Suprapubic skin (tissue), 4 donors: ENCODE measurements at regions not wholly inside any gene's neighbourhood (a gene's known extent, or its start where the extent isn't known, plus 50 kb on each side); places are given as distances from the start of the nearest gene placed in this dataset.

Experiments
- DNase-seq, 2 donors: peaks; one replicate each; pipeline ENCODE4 v3.0.0-alpha.2; 2019; ENCODE audit warnings: low spot score in 2 of 2
- H3K27ac ChIP-seq: fragments of 200-600 bp; sonication (generic); one replicate; pipeline ENCODE4 v1.5.1; 2019
- H3K27me3 ChIP-seq: fragments of 200-600 bp; sonication (generic); one replicate; pipeline ENCODE4 v1.5.1; 2019
- H3K36me3 ChIP-seq: fragments of 200-600 bp; sonication (generic); one replicate; pipeline ENCODE4 v1.5.1; 2019
- H3K4me1 ChIP-seq: fragments of 200-600 bp; sonication (generic); one replicate; pipeline ENCODE4 v1.5.1; 2019
- H3K4me3 ChIP-seq: fragments of 200-600 bp; sonication (generic); one replicate; pipeline ENCODE4 v1.5.1; 2019; ENCODE audit warnings: mild to moderate bottlenecking
- H3K9me3 ChIP-seq: fragments of 200-600 bp; sonication (generic); one replicate; pipeline ENCODE4 v1.5.1; 2019
- CTCF ChIP-seq, 2 donors: fragments of 200-600 bp in 1 of 2; fragments of 450-650 bp in 1 of 2; sonication (generic) in 1 of 2; IDR thresholded peaks; one replicate each; pipeline ENCODE4 v1.5.1; 2016 to 2019; ENCODE audit warnings: antibody characterized with exemption in 2 of 2, mild to moderate bottlenecking in 1 of 2, moderate library complexity in 1 of 2
- EP300 ChIP-seq: sonication (generic); formaldehyde crosslinking; IDR thresholded peaks from one replicate; pipeline ENCODE4 v1.6.1; 2017; ENCODE audit warnings: antibody characterized with exemption
- POLR2A ChIP-seq, 2 donors: fragments of 450-650 bp; IDR thresholded peaks; one replicate each; pipeline ENCODE4 v1.6.1; 2017; ENCODE audit warnings: antibody characterized with exemption in 2 of 2, mild to moderate bottlenecking in 2 of 2, moderate library complexity in 2 of 2
- POLR2AphosphoS5 ChIP-seq, 3 donors: sonication (generic); formaldehyde crosslinking; IDR thresholded peaks; one replicate each; pipeline ENCODE4 v1.6.1; 2017; ENCODE audit warnings: antibody characterized with exemption in 3 of 3
- WGBS: methylation state at CpG from one replicate; pipeline ENCODE4 v1.1.5; 2018; 5-methylcytosine and 5-hydroxymethylcytosine counted together

DNA sequence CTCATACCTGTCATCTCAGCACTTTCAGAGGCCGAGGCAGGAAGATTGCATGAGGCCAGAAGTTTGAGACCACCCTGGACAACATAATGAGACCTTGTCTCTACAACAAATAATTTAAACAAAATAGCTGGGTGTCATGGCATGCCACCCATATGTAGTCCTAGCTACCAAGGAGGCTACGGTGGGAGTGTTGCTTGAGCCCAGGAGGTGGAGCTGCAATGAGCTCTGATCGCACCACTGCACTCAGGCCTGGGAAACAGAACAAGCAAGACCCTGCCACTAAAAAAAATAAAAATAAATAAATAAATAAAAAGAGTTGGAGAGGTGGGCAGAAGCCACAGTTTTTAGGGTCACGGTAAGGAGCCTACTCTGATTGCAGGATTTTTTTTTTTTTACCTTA, 136.0 kb downstream of the TANC2 start:
- Histone ChIP-seq H3K36me3 (no peaks in the 10 kb centered on the region), H3K27ac (no peak overlapping the region), H3K4me1 (no peaks in the 10 kb centered on the region), H3K27me3 (no peaks in the 10 kb centered on the region), H3K9me3 (no peaks in the 10 kb centered on the region), H3K4me3 (no peak overlapping the region)
- WGBS: 97% methylated on average over 4 of the region's 4 CpGs
- no peak for DNase-seq
- TF ChIP-seq POLR2A (IDR thresholded peaks at IDR 0.05) (no peak), CTCF (IDR thresholded peaks at IDR 0.05) (no peak), EP300 (no peak), POLR2AphosphoS5 (IDR thresholded peaks at IDR 0.05) (no peak)

DNA sequence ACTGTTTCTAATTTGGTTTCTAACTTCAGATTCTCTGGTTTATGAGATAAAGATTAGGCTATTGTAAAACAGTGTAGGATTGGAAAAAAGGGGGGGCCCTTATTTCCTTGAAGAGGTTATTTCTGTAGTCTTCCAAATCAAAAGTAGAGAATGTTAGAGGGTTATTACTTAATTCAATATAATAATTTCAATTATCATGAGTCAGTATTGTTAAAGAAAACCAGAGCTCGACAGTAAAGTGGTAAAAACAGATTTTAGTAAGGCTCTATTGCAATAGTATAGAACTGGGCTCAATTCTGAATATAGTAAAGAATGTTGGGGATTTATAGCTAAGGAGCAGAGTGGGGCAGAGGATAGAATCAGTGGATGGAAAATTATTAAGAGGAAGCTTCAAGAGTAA, 140.0 kb downstream of the TANC2 start:
- 97% methylated on average over 1 of the region's 1 CpG for WGBS

GRCh38 chr17:63109661-63110060, 143.6 kb downstream of the TANC2 start:
- no peak for DNase-seq
- Histone ChIP-seq H3K4me1 (no peaks in the 10 kb centered on the region), H3K9me3 (no peaks in the 10 kb centered on the region), H3K36me3 (no peaks in the 10 kb centered on the region), H3K27me3 (no peaks in the 10 kb centered on the region), H3K4me3 (no peak overlapping the region), H3K27ac (no peak overlapping the region)
- WGBS: 54% methylated on average over 2 of the region's 2 CpGs
- TF ChIP-seq EP300 (no peak), CTCF (IDR thresholded peaks at IDR 0.05) (no peak)

More for the DNA sequence above, 140.0 kb downstream of the TANC2 start:
- Histone ChIP-seq H3K36me3 (no peaks in the 10 kb centered on the region), H3K4me3 (no peak overlapping the region), H3K27ac (no peak overlapping the region), H3K4me1 (no peaks in the 10 kb centered on the region), H3K9me3 (no peaks in the 10 kb centered on the region), H3K27me3 (no peaks in the 10 kb centered on the region)
- TF ChIP-seq EP300 (no peak), POLR2AphosphoS5 (IDR thresholded peaks at IDR 0.05) (no peak), CTCF (IDR thresholded peaks at IDR 0.05) (no peak), POLR2A (IDR thresholded peaks at IDR 0.05) (no peak)
- DNase-seq: no peak

- Histone ChIP-seq H3K27me3 (no peaks in the 10 kb centered on the region), H3K36me3 (no peaks in the 10 kb centered on the region), H3K27ac (no peak overlapping the region), H3K4me1 (no peaks in the 10 kb centered on the region), H3K9me3 (no peaks in the 10 kb centered on the region), H3K4me3 (no peak overlapping the region)
- TF ChIP-seq CTCF (IDR thresholded peaks at IDR 0.05) (no peak), POLR2AphosphoS5 (IDR thresholded peaks at IDR 0.05) (no peak), POLR2A (IDR thresholded peaks at IDR 0.05) (no peak), EP300 (no peak)
- DNase-seq: no peak
- 90% methylated on average over 4 of the region's 4 CpGs for WGBS
Observed at GRCh38 chr17:63113167-63113566, 147.1 kb downstream of the TANC2 start.

DNA sequence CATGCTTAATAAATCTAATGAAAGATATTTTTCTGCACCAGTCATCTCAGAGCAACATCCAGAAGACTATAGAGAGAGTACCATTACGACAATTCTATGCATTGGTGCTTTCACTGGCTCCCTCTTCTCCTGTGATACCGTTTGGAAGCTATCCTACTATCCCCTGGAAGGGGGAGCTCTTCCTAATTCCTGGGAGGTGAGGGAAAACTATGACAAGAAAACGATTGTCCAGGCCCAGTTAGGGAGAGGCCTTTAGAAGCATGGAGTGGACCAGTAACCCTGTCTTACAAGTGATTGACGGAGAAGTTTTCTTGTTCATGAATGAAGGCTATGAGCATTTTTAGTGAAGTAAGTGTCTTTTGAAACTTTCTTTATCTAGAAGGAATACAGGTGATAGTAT, 150.2 kb downstream of the TANC2 start:
- no peak overlapping the region for H3K27ac ChIP-seq
- H3K4me3 ChIP-seq: no peak overlapping the region
- TF ChIP-seq POLR2A (IDR thresholded peaks at IDR 0.05) (no peak), POLR2AphosphoS5 (IDR thresholded peaks at IDR 0.05) (no peak), EP300 (no peak), CTCF (IDR thresholded peaks at IDR 0.05) (no peak)
- no peaks in the 10 kb centered on the region for H3K27me3 ChIP-seq
- no peaks in the 10 kb centered on the region for H3K36me3 ChIP-seq
- 71% methylated on average over 4 of the region's 4 CpGs for WGBS
- no peaks in the 10 kb centered on the region for H3K9me3 ChIP-seq
- DNase-seq: no peak
- no peaks in the 10 kb centered on the region for H3K4me1 ChIP-seq
